ENCODE measurements at regions not wholly inside any gene's neighbourhood (a gene's known extent, or its start where the extent isn't known, plus 50 kb on each side); places are given as distances from the start of the nearest gene placed in this dataset.

GRCh38 chr9:79447308-79447605 lies 124.5 kb upstream of the TLE4 start:
- H2AFZ ChIP-seq (ENCODE audit: low read depth, low read length, severe bottlenecking), result no peak overlapping the region
- no peaks in the 10 kb centered on the region for H3K79me2 ChIP-seq (ENCODE audit: insufficient read depth, low read length)
- H3K27ac ChIP-seq (ENCODE audit: low read depth, low read length), result no peak overlapping the region
- no peaks in the 10 kb centered on the region for H3K9me2 ChIP-seq (replicated peaks; ENCODE audit: insufficient read depth, low read length)
- TF ChIP-seq EZH2phosphoT487 (conservative IDR thresholded peaks at IDR 0.05; ENCODE audit: low read length) (no peak), CTCF (IDR thresholded peaks at IDR 0.05; ENCODE audit: insufficient read depth, low read length, poor library complexity, severe bottlenecking) (no peak)
- no peaks in the 10 kb centered on the region for H3K9me3 ChIP-seq (ENCODE audit: insufficient read depth, low read length)
- no peaks in the 10 kb centered on the region for H3K36me3 ChIP-seq (ENCODE audit: low read length)
- H3K9ac ChIP-seq (ENCODE audit: low read length), result no peak overlapping the region
- no peak overlapping the region for H3K4me2 ChIP-seq (ENCODE audit: low read depth, low read length, poor library complexity, severe bottlenecking)
- no peaks in the 10 kb centered on the region for H3K27me3 ChIP-seq (ENCODE audit: low read length)
- H3F3A ChIP-seq (ENCODE audit: insufficient read depth), result no peaks in the 10 kb centered on the region
- H3K4me3 ChIP-seq (ENCODE audit: insufficient read depth, low read length, poor library complexity, severe bottlenecking), result no peak overlapping the region
- no peaks in the 10 kb centered on the region for H4K20me1 ChIP-seq (ENCODE audit: low read depth, low read length)

- H3K9ac ChIP-seq (ENCODE audit: low read length), result no peak overlapping the region
These were observed 124.0 kb upstream of the TLE4 start for GRCh38 chr9:79447762-79448161.

GRCh38 chr9:79452265-79452664 lies 119.5 kb upstream of the TLE4 start:
- no peak for TF ChIP-seq CTCF (IDR thresholded peaks at IDR 0.05; ENCODE audit: insufficient read depth, low read length, poor library complexity, severe bottlenecking)
- TF ChIP-seq EZH2phosphoT487 (conservative IDR thresholded peaks at IDR 0.05; ENCODE audit: low read length), result no peak
- Histone ChIP-seq H3K4me3 (ENCODE audit: insufficient read depth, low read length, poor library complexity, severe bottlenecking) (no peak overlapping the region), H4K20me1 (ENCODE audit: low read depth, low read length) (no peaks in the 10 kb centered on the region), H3K27ac (ENCODE audit: low read depth, low read length) (no peak overlapping the region), H3K9ac (ENCODE audit: low read length) (no peak overlapping the region), H3K27me3 (ENCODE audit: low read length) (no peaks in the 10 kb centered on the region), H2AFZ (ENCODE audit: low read depth, low read length, severe bottlenecking) (no peak overlapping the region), H3K9me3 (ENCODE audit: insufficient read depth, low read length) (no peaks in the 10 kb centered on the region), H3K4me2 (ENCODE audit: low read depth, low read length, poor library complexity, severe bottlenecking) (no peak overlapping the region), H3K9me2 (replicated peaks; ENCODE audit: insufficient read depth, low read length) (no peaks in the 10 kb centered on the region), H3K36me3 (ENCODE audit: low read length) (no peaks in the 10 kb centered on the region), H3K79me2 (ENCODE audit: insufficient read depth, low read length) (no peaks in the 10 kb centered on the region), H3F3A (ENCODE audit: insufficient read depth) (no peaks in the 10 kb centered on the region)

More at GRCh38 chr9:79447762-79448161, 124.0 kb upstream of the TLE4 start:
- no peaks in the 10 kb centered on the region for H3K36me3 ChIP-seq (ENCODE audit: low read length)
- H3K9me2 ChIP-seq (replicated peaks; ENCODE audit: insufficient read depth, low read length), result no peaks in the 10 kb centered on the region
- no peak overlapping the region for H3K27ac ChIP-seq (ENCODE audit: low read depth, low read length)
- H3K79me2 ChIP-seq (ENCODE audit: insufficient read depth, low read length), result no peaks in the 10 kb centered on the region
- H2AFZ ChIP-seq (ENCODE audit: low read depth, low read length, severe bottlenecking), result no peak overlapping the region
- no peak overlapping the region for H3K4me2 ChIP-seq (ENCODE audit: low read depth, low read length, poor library complexity, severe bottlenecking)
- no peak overlapping the region for H3K4me3 ChIP-seq (ENCODE audit: insufficient read depth, low read length, poor library complexity, severe bottlenecking)
- TF ChIP-seq CTCF (IDR thresholded peaks at IDR 0.05; ENCODE audit: insufficient read depth, low read length, poor library complexity, severe bottlenecking), result no peak
- TF ChIP-seq EZH2phosphoT487 (conservative IDR thresholded peaks at IDR 0.05; ENCODE audit: low read length), result no peak
- H4K20me1 ChIP-seq (ENCODE audit: low read depth, low read length), result no peaks in the 10 kb centered on the region
- no peaks in the 10 kb centered on the region for H3F3A ChIP-seq (ENCODE audit: insufficient read depth)
- no peaks in the 10 kb centered on the region for H3K27me3 ChIP-seq (ENCODE audit: low read length)
- no peaks in the 10 kb centered on the region for H3K9me3 ChIP-seq (ENCODE audit: insufficient read depth, low read length)

- Histone ChIP-seq H3F3A (ENCODE audit: insufficient read depth) (no peaks in the 10 kb centered on the region), H2AFZ (ENCODE audit: low read depth, low read length, severe bottlenecking) (no peak overlapping the region), H3K9me3 (ENCODE audit: insufficient read depth, low read length) (no peaks in the 10 kb centered on the region), H3K9ac (ENCODE audit: low read length) (no peak overlapping the region), H3K36me3 (ENCODE audit: low read length) (no peaks in the 10 kb centered on the region), H3K79me2 (ENCODE audit: insufficient read depth, low read length) (no peaks in the 10 kb centered on the region), H3K4me3 (ENCODE audit: insufficient read depth, low read length, poor library complexity, severe bottlenecking) (no peak overlapping the region), H4K20me1 (ENCODE audit: low read depth, low read length) (no peaks in the 10 kb centered on the region), H3K27ac (ENCODE audit: low read depth, low read length) (no peak overlapping the region), H3K4me2 (ENCODE audit: low read depth, low read length, poor library complexity, severe bottlenecking) (no peak overlapping the region), H3K9me2 (replicated peaks; ENCODE audit: insufficient read depth, low read length) (no peaks in the 10 kb centered on the region), H3K27me3 (ENCODE audit: low read length) (no peaks in the 10 kb centered on the region)
- TF ChIP-seq CTCF (IDR thresholded peaks at IDR 0.05; ENCODE audit: insufficient read depth, low read length, poor library complexity, severe bottlenecking) (no peak), EZH2phosphoT487 (conservative IDR thresholded peaks at IDR 0.05; ENCODE audit: low read length) (no peak)
These were observed 110.1 kb upstream of the TLE4 start for GRCh38 chr9:79461712-79462111.
